B cell (primary cell): ENCODE measurements at regions not wholly inside any gene's neighbourhood (a gene's known extent, or its start where the extent isn't known, plus 50 kb on each side); places are given as distances from the start of the nearest gene placed in this dataset.

Experiments
- ATAC-seq: fragments of 200-7000 bp; cut with Tn5 transposase; one replicate; pipeline ENCODE4 v1.10.0; 2021; ENCODE audit warnings: low read depth, mild to moderate bottlenecking, moderate number of reproducible peaks, moderate library complexity
- CTCF ChIA-PET: fragments of 350-600 bp; sonication (Branson Sonifier 250); formaldehyde crosslinking; loops from one replicate; lab custom pipeline; 2021; ENCODE audit warnings: antibody characterized with exemption, inconsistent platforms; lab: Charles Lee
- POLR2A ChIA-PET: fragments of 350-600 bp; sonication (Branson Sonifier 250); formaldehyde crosslinking; loops from one replicate; lab custom pipeline; 2021; ENCODE audit warnings: antibody characterized with exemption; lab: Charles Lee
- DNase-seq: peaks from one replicate; pipeline ENCODE4 v3.0.0; 2013
- H2AFZ ChIP-seq: 2 replicates; pipeline ENCODE4 v1.6.1; 2012; ENCODE audit warnings: mild to moderate bottlenecking, low read depth, low read length; ENCODE audit not compliant: insufficient read depth, poor library complexity, severe bottlenecking
- H3K27ac ChIP-seq, 2 donors: 1 replicate in 1 of 2; 2 replicates in 1 of 2; pipeline ENCODE4 v1.5.1; 2012 to 2013; ENCODE audit warnings: low read length in 2 of 2, mild to moderate bottlenecking in 2 of 2, moderate library complexity in 1 of 2
- H3K27me3 ChIP-seq, 4 experiments: fragments of 200-600 bp in 1 of 4; sonication (generic) in 1 of 4; replicated peaks in 1 of 4; 1 replicate in 2 of 4; 2 replicates in 2 of 4; pipeline versions ENCODE4 v1.6.1 to v1.7.0; 2013 to 2016; ENCODE audit warnings: low read length in 3 of 4, mild to moderate bottlenecking in 2 of 4, mixed read lengths in 1 of 4, moderate library complexity in 1 of 4; ENCODE audit not compliant: insufficient read depth in 4 of 4, control insufficient read depth in 3 of 4; ENCODE audit errors: control extremely low read depth in 1 of 4
- H3K36me3 ChIP-seq, 2 experiments: replicated peaks in 1 of 2; 1 replicate in 1 of 2; 2 replicates in 1 of 2; pipeline versions ENCODE4 v1.6.1 to v1.7.1; 2013; ENCODE audit warnings: low read length in 1 of 2; ENCODE audit not compliant: insufficient read depth in 2 of 2, control insufficient read depth in 1 of 2; ENCODE audit errors: control extremely low read depth in 1 of 2, extremely low read depth in 1 of 2
- H3K4me1 ChIP-seq, 2 donors: fragments of 200-600 bp in 1 of 2; sonication (generic) in 1 of 2; 1 replicate in 1 of 2; 2 replicates in 1 of 2; pipeline versions ENCODE4 v1.5.1 to v1.6.1; 2013 to 2017; ENCODE audit warnings: low read length in 2 of 2; ENCODE audit not compliant: control insufficient read depth in 2 of 2, insufficient read depth in 2 of 2
- H3K4me2 ChIP-seq: replicated peaks from 2 replicates; pipeline ENCODE3; 2012; ENCODE audit warnings: mild to moderate bottlenecking, low read depth, low read length; ENCODE audit not compliant: poor library complexity, severe bottlenecking
- H3K4me3 ChIP-seq, 5 experiments: fragments of 200-600 bp in 1 of 5; sonication (generic) in 1 of 5; 1 replicate in 3 of 5; 2 replicates in 2 of 5; pipeline versions ENCODE4 v1.5.1 to v1.7.0; 2011 to 2016; ENCODE audit warnings: low read length in 4 of 5, mild to moderate bottlenecking in 4 of 5, low read depth in 2 of 5, control low read depth in 1 of 5, moderate library complexity in 1 of 5; ENCODE audit not compliant: insufficient read depth in 1 of 5; ENCODE audit errors: control extremely low read depth in 1 of 5, extremely low read depth in 1 of 5
- H3K79me2 ChIP-seq: fragments of 200-600 bp; sonication (generic); one replicate; pipeline ENCODE4 v1.6.0; 2016; ENCODE audit warnings: low read length; ENCODE audit not compliant: control insufficient read depth, insufficient read depth
- H3K9ac ChIP-seq: fragments of 200-600 bp; sonication (generic); 2 replicates; pipeline ENCODE4 v1.6.1; 2017; ENCODE audit warnings: mild to moderate bottlenecking, low read length, moderate library complexity
- H3K9me3 ChIP-seq, 3 donors: one replicate each; pipeline versions ENCODE4 v1.6.1 to v1.7.1; 2013; ENCODE audit warnings: low read length in 2 of 3; ENCODE audit not compliant: control insufficient read depth in 2 of 3, insufficient read depth in 1 of 3; ENCODE audit errors: control extremely low read depth in 1 of 3
- H4K20me1 ChIP-seq: 2 replicates; pipeline ENCODE4 v1.6.0; 2012; ENCODE audit warnings: mild to moderate bottlenecking, low read length; ENCODE audit not compliant: insufficient read depth, control insufficient read depth, poor library complexity, severe bottlenecking
- H3K27ac Mint-ChIP-seq: one replicate; pipeline ENCODE4 v1.8.0; 2021; ENCODE audit warnings: mixed read lengths
- H3K27me3 Mint-ChIP-seq: one replicate; pipeline ENCODE4 v1.8.0; 2021; ENCODE audit warnings: mixed read lengths
- H3K4me1 Mint-ChIP-seq: one replicate; pipeline ENCODE4 v1.8.0; 2021; ENCODE audit warnings: mixed read lengths
- H3K4me3 Mint-ChIP-seq: one replicate; pipeline ENCODE4 v1.8.0; 2021; ENCODE audit warnings: mixed read lengths
- H3K9me3 Mint-ChIP-seq: one replicate; pipeline ENCODE4 v1.8.0; 2022; ENCODE audit warnings: mixed read lengths; ENCODE audit not compliant: insufficient read depth
- CTCF ChIP-seq: fragments of 200-600 bp; IDR thresholded peaks from one replicate; pipeline ENCODE4 v1.8.0; 2022; ENCODE audit warnings: antibody characterized with exemption, mild to moderate bottlenecking
- EZH2 ChIP-seq: IDR thresholded peaks from 2 replicates; pipeline ENCODE4 v1.6.1; 2012; ENCODE audit warnings: borderline replicate concordance, low read depth, mild to moderate bottlenecking, moderate library complexity, low read length; ENCODE audit not compliant: insufficient read depth, poor library complexity, severe bottlenecking
- WGBS: methylation state at CpG from one replicate; pipeline ENCODE4 v1.1.5; 2013; ENCODE audit warnings: missing lambda C conversion rate; ENCODE audit not compliant: insufficient coverage; 5-methylcytosine and 5-hydroxymethylcytosine counted together
- intact Hi-C: fragments of 100-400 bp; cut with micrococcal nuclease; formaldehyde crosslinking; loops from one replicate; pipeline ENCODE4 v1.10.0; 2022

GRCh38 chr5:159465604-159466003 lies 135.3 kb upstream of the IL12B start:
- no peak for ATAC-seq

GRCh38 chr5:159467666-159468065 lies 137.4 kb upstream of the IL12B start:
- no peak overlapping the region for H3K4me3 Mint-ChIP-seq
- no peaks in the 10 kb centered on the region for H3K27me3 ChIP-seq
- H3K36me3 ChIP-seq, result no peaks in the 10 kb centered on the region
- H3K79me2 ChIP-seq, result no peaks in the 10 kb centered on the region
- no peak overlapping the region for H3K27ac ChIP-seq
- ATAC-seq (no peak), DNase-seq (no peak)
- no peak overlapping the region for H3K4me2 ChIP-seq
- H3K27ac Mint-ChIP-seq, result no peak overlapping the region
- no peak overlapping the region for H3K4me3 ChIP-seq
- no peaks in the 10 kb centered on the region for H3K27me3 Mint-ChIP-seq
- TF ChIP-seq CTCF (no peak), EZH2 (no peak)
- WGBS, result no CpG with 5 or more reads among the region's 5 CpGs
- H3K4me1 ChIP-seq, result peaks cover 4 to 13% of the 10 kb centered on the region in 2 donors
- H2AFZ ChIP-seq, result no peak overlapping the region
- intact Hi-C loops, result no loop called here
- H3K4me1 Mint-ChIP-seq, result peaks cover 16% of the 10 kb centered on the region
- H3K9me3 ChIP-seq, result peaks cover 0 to 3% (median 0%) of the 10 kb centered on the region in 3 donors
- no peaks in the 10 kb centered on the region for H4K20me1 ChIP-seq
- POLR2A ChIA-PET, result no interaction called here
- no peak overlapping the region for H3K9ac ChIP-seq
- CTCF ChIA-PET, result interaction anchor here (0.6 kb wide), 1 partner anchor 48 kb away, joined by 5 read pairs; no protein-coding TSS in a partner anchor
- H3K9me3 Mint-ChIP-seq, result no peaks in the 10 kb centered on the region

More at GRCh38 chr5:159465604-159466003, 135.3 kb upstream of the IL12B start:
- Mint-ChIP-seq H3K4me1 (peaks cover 16% of the 10 kb centered on the region), H3K27me3 (no peaks in the 10 kb centered on the region), H3K27ac (no peak overlapping the region), H3K9me3 (no peaks in the 10 kb centered on the region), H3K4me3 (no peak overlapping the region)
- H3K4me2 ChIP-seq, result no peak overlapping the region
- ChIA-PET CTCF (no interaction called here), POLR2A (interaction anchor here (0.8 kb wide), 1 partner anchor 38 kb away, joined by 3 read pairs; no protein-coding TSS in a partner anchor)
- no peak overlapping the region for H3K27ac ChIP-seq
- H3K36me3 ChIP-seq, result no peaks in the 10 kb centered on the region
- TF ChIP-seq EZH2 (no peak), CTCF (no peak)
- intact Hi-C loops, result no loop called here
- DNase-seq, result no peak
- no peak overlapping the region for H2AFZ ChIP-seq
- H3K4me1 ChIP-seq, result peaks cover 4 to 13% of the 10 kb centered on the region in 2 donors
- no peaks in the 10 kb centered on the region for H3K79me2 ChIP-seq
- 100% methylated on average over 2 of the region's 3 CpGs for whole genome bisulfite sequencing
- H3K4me3 ChIP-seq, result no peak overlapping the region
- no peaks in the 10 kb centered on the region for H4K20me1 ChIP-seq
- H3K9me3 ChIP-seq, result no peaks in the 10 kb centered on the region
- no peaks in the 10 kb centered on the region for H3K27me3 ChIP-seq
- H3K9ac ChIP-seq, result no peak overlapping the region
